ENCODE measurements at regions not wholly inside any gene's neighbourhood (a gene's known extent, or its start where the extent isn't known, plus 50 kb on each side); places are given as distances from the start of the nearest gene placed in this dataset.

GRCh38 chr5:56350011-56350596, 117.0 kb upstream of the ANKRD55 start:
- TF ChIP-seq CTCF (IDR thresholded peaks at IDR 0.05): no peak
- no peak for TF ChIP-seq POLR2A (IDR thresholded peaks at IDR 0.05)
- no peak for TF ChIP-seq EP300 (IDR thresholded peaks at IDR 0.05)

Measured in stomach (tissue), 4 donors.